H1 (cell line): ENCODE measurements at regions not wholly inside any gene's neighbourhood (a gene's known extent, or its start where the extent isn't known, plus 50 kb on each side); places are given as distances from the start of the nearest gene placed in this dataset.

Source experiments
- CTCF ChIA-PET: fragments of 300-600 bp; sonication (Branson Sonifier 250); formaldehyde crosslinking; loops from one replicate; lab custom pipeline; 2021; ENCODE audit not compliant: partially characterized antibody; lab: Charles Lee
- POLR2A ChIA-PET: fragments of 300-600 bp; sonication (Branson Sonifier 250); formaldehyde crosslinking; loops from one replicate; lab custom pipeline; 2021; ENCODE audit warnings: inconsistent platforms; ENCODE audit not compliant: partially characterized antibody; lab: Charles Lee
- DNase-seq, 2 experiments: peaks; one replicate each; pipeline versions ENCODE4 v3.0.0 to v3.0.0-alpha.2; 2010 to 2022; ENCODE audit warnings: low spot score in 2 of 2, low read depth in 1 of 2, mixed read lengths in 1 of 2
- FAIRE-seq: peaks from 2 replicates; lab custom pipeline; 2011; peaks lifted over from hg19 to GRCh38; lab: Jason Lieb, UNC
- H2AFZ ChIP-seq: 2 replicates; pipeline ENCODE4 v1.8.1; 2012; ENCODE audit warnings: low read length, inconsistent platforms
- H2AK5ac ChIP-seq: 2 replicates; pipeline ENCODE4 v1.6.1; 2013; ENCODE audit warnings: low read depth, low read length
- H2BK120ac ChIP-seq: replicated peaks from 2 replicates; pipeline ENCODE3; 2013; ENCODE audit warnings: low read depth, low read length, inconsistent platforms
- H2BK12ac ChIP-seq: 2 replicates; pipeline ENCODE4 v1.6.1; 2013; ENCODE audit warnings: low read depth, low read length
- H2BK15ac ChIP-seq: 2 replicates; pipeline ENCODE4 v1.6.1; 2013; ENCODE audit warnings: low read length
- H2BK20ac ChIP-seq: 2 replicates; pipeline ENCODE4 v1.6.1; 2013; ENCODE audit warnings: low read length
- H2BK5ac ChIP-seq: 2 replicates; pipeline ENCODE4 v1.6.1; 2013; ENCODE audit warnings: low read depth, low read length
- H3K14ac ChIP-seq: 2 replicates; pipeline ENCODE4 v1.6.1; 2013; ENCODE audit warnings: inconsistent platforms; ENCODE audit not compliant: insufficient read length
- H3K18ac ChIP-seq: 2 replicates; pipeline ENCODE4 v1.6.1; 2013; ENCODE audit warnings: low read length; ENCODE audit errors: extremely low read depth
- H3K23ac ChIP-seq: 2 replicates; pipeline ENCODE4 v1.6.1; 2013; ENCODE audit warnings: inconsistent platforms; ENCODE audit not compliant: insufficient read length
- H3K23me2 ChIP-seq: 2 replicates; pipeline ENCODE4 v1.6.1; 2013; ENCODE audit warnings: low read depth, low read length
- H3K27ac ChIP-seq: 2 replicates; pipeline ENCODE4 v1.6.1; 2011; ENCODE audit warnings: low read depth, low read length, inconsistent platforms
- H3K27me3 ChIP-seq, 4 experiments: replicated peaks in 1 of 4; 1 replicate in 1 of 4; 2 replicates in 3 of 4; pipeline versions ENCODE4 v1.6.1 to v1.8.1; 2011 to 2013; ENCODE audit warnings: low read length in 3 of 4, mild to moderate bottlenecking in 3 of 4, inconsistent platforms in 2 of 4, mixed read lengths in 2 of 4, moderate library complexity in 1 of 4; ENCODE audit not compliant: control insufficient read depth in 3 of 4, insufficient read depth in 3 of 4; ENCODE audit errors: extremely low read depth in 1 of 4
- H3K36me3 ChIP-seq, 4 experiments: 2 replicates each; pipeline versions ENCODE4 v1.6.1 to v1.8.1; 2011 to 2013; ENCODE audit warnings: mild to moderate bottlenecking in 4 of 4, low read length in 3 of 4, moderate library complexity in 2 of 4, control low read depth in 1 of 4, inconsistent platforms in 1 of 4; ENCODE audit not compliant: insufficient read depth in 4 of 4, control insufficient read depth in 2 of 4
- H3K4ac ChIP-seq: replicated peaks from 2 replicates; pipeline ENCODE3; 2013; ENCODE audit warnings: low read length, low read depth, mixed read lengths, inconsistent platforms; ENCODE audit not compliant: insufficient read length
- H3K4me1 ChIP-seq, 4 experiments: replicated peaks in 1 of 4; 1 replicate in 1 of 4; 2 replicates in 3 of 4; pipeline versions ENCODE4 v1.6.1 to v1.8.1; 2011 to 2013; ENCODE audit warnings: low read length in 3 of 4, inconsistent platforms in 2 of 4, mixed read lengths in 1 of 4; ENCODE audit not compliant: insufficient read depth in 4 of 4, control insufficient read depth in 3 of 4
- H3K4me2 ChIP-seq, 2 experiments: 2 replicates each; pipeline versions ENCODE4 v1.6.1 to v1.8.1; 2011 to 2013; ENCODE audit warnings: low read depth in 2 of 2, low read length in 2 of 2, control low read depth in 1 of 2, inconsistent platforms in 1 of 2, mild to moderate bottlenecking in 1 of 2; ENCODE audit not compliant: insufficient read depth in 1 of 2
- H3K4me3 ChIP-seq, 4 experiments: fragments of 200-600, 300-600 bp in 1 of 4; sonication (generic), shearing (Covaris generic), sonication (Bioruptor Twin) in 1 of 4; 2 replicates each; pipeline versions ENCODE4 v1.5.1 to v1.8.1; 2011 to 2016; ENCODE audit warnings: low read length in 4 of 4, low read depth in 3 of 4, control low read depth in 2 of 4, inconsistent platforms in 2 of 4, mild to moderate bottlenecking in 2 of 4, mixed read lengths in 1 of 4, moderate library complexity in 1 of 4; ENCODE audit not compliant: insufficient read depth in 2 of 4; ENCODE audit errors: extremely low read depth in 1 of 4
- H3K56ac ChIP-seq: replicated peaks from 2 replicates; pipeline ENCODE3; 2013; ENCODE audit warnings: low read depth, mild to moderate bottlenecking, mixed read lengths, low read length, inconsistent platforms; ENCODE audit not compliant: insufficient read length
- H3K79me1 ChIP-seq: 2 replicates; pipeline ENCODE4 v1.6.1; 2013; ENCODE audit warnings: low read depth, low read length, control low read depth
- H3K79me2 ChIP-seq, 2 experiments: 2 replicates each; pipeline versions ENCODE4 v1.6.1 to v1.8.1; 2012 to 2013; ENCODE audit warnings: low read length in 2 of 2, mild to moderate bottlenecking in 2 of 2, inconsistent platforms in 1 of 2; ENCODE audit not compliant: insufficient read depth in 2 of 2, control insufficient read depth in 1 of 2
- H3K9ac ChIP-seq, 4 experiments: replicated peaks in 1 of 4; 1 replicate in 1 of 4; 2 replicates in 3 of 4; pipeline versions ENCODE4 v1.6.1 to v1.8.1; 2011 to 2013; ENCODE audit warnings: low read depth in 3 of 4, low read length in 3 of 4, control low read depth in 2 of 4, mild to moderate bottlenecking in 2 of 4, moderate library complexity in 2 of 4, inconsistent platforms in 1 of 4; ENCODE audit errors: extremely low read depth in 1 of 4
- H3K9me3 ChIP-seq, 2 experiments: 2 replicates each; pipeline versions ENCODE4 v1.6.1 to v1.8.1; 2012 to 2013; ENCODE audit warnings: mild to moderate bottlenecking in 2 of 2, moderate library complexity in 2 of 2, control low read depth in 1 of 2, inconsistent platforms in 1 of 2, low read depth in 1 of 2, low read length in 1 of 2, mixed read lengths in 1 of 2; ENCODE audit not compliant: insufficient read depth in 2 of 2
- H4K20me1 ChIP-seq, 2 experiments: replicated peaks in 1 of 2; 2 replicates each; pipeline versions ENCODE3 to v1.8.1; 2011 to 2013; ENCODE audit warnings: inconsistent platforms in 2 of 2, low read length in 2 of 2, mild to moderate bottlenecking in 1 of 2; ENCODE audit not compliant: insufficient read depth in 2 of 2, control insufficient read depth in 1 of 2
- H4K5ac ChIP-seq: 2 replicates; pipeline ENCODE4 v1.6.1; 2013; ENCODE audit warnings: low read length, low read depth, mixed read lengths, inconsistent platforms; ENCODE audit not compliant: insufficient read length
- H4K8ac ChIP-seq: 2 replicates; pipeline ENCODE4 v1.8.0; 2013; ENCODE audit warnings: mild to moderate bottlenecking, moderate library complexity, low read length, inconsistent platforms; ENCODE audit not compliant: insufficient read depth; ENCODE audit errors: extremely low read depth
- H4K91ac ChIP-seq: replicated peaks from 2 replicates; pipeline ENCODE3; 2013; ENCODE audit warnings: low read length, mixed read lengths, inconsistent platforms; ENCODE audit not compliant: insufficient read length
- BACH1 ChIP-seq: IDR thresholded peaks from 2 replicates; pipeline ENCODE4 v1.6.1; 2012; ENCODE audit warnings: low read length, improper control_type of control experiment
- CBX5 ChIP-seq: fragments of 300-800, 300-1000 bp; sonication (generic); IDR thresholded peaks from 2 replicates; pipeline ENCODE4 v1.7.1; 2016; ENCODE audit warnings: antibody characterized with exemption, low read length, low read depth
- CHD1 ChIP-seq: IDR thresholded peaks from 2 replicates; pipeline ENCODE4 v1.6.1; 2012; ENCODE audit warnings: low read depth, low read length, improper control_type of control experiment
- CHD2 ChIP-seq: IDR thresholded peaks from 2 replicates; pipeline ENCODE4 v1.6.1; 2012; ENCODE audit warnings: low read length, improper control_type of control experiment
- FOSL1 ChIP-seq: IDR thresholded peaks from 2 replicates; pipeline ENCODE4 v1.6.1; 2011; ENCODE audit warnings: mild to moderate bottlenecking, low read depth, low read length, moderate library complexity; ENCODE audit not compliant: insufficient read depth
- POLR2A ChIP-seq, 2 experiments: IDR thresholded peaks; 1 replicate in 1 of 2; 2 replicates in 1 of 2; pipeline ENCODE4 v1.6.1; 2011; ENCODE audit warnings: low read depth in 2 of 2, low read length in 2 of 2, mild to moderate bottlenecking in 2 of 2; ENCODE audit errors: control extremely low read depth in 1 of 2
- POLR2AphosphoS5 ChIP-seq: IDR thresholded peaks from 2 replicates; pipeline ENCODE4 v1.6.1; 2011; ENCODE audit warnings: low read depth, low read length
- RAD21 ChIP-seq, 2 experiments: IDR thresholded peaks in 1 of 2; conservative IDR thresholded peaks in 1 of 2; 2 replicates each; pipeline ENCODE4 v1.6.1; 2011; ENCODE audit warnings: low read depth in 2 of 2, low read length in 2 of 2, improper control_type of control experiment in 1 of 2, inconsistent platforms in 1 of 2, mild to moderate bottlenecking in 1 of 2, moderate library complexity in 1 of 2
- SIN3A ChIP-seq, 2 experiments: IDR thresholded peaks in 1 of 2; conservative IDR thresholded peaks in 1 of 2; 2 replicates each; pipeline ENCODE4 v1.6.1; 2011 to 2012; ENCODE audit warnings: low read length in 2 of 2, improper control_type of control experiment in 1 of 2, low read depth in 1 of 2, mild to moderate bottlenecking in 1 of 2
- SP1 ChIP-seq: IDR thresholded peaks from 2 replicates; pipeline ENCODE4 v1.6.1; 2011; ENCODE audit warnings: low read depth, low read length
- SUZ12 ChIP-seq: fragments of 200-600 bp; sonication (generic); IDR thresholded peaks from 2 replicates; pipeline ENCODE4 v1.6.1; 2012; ENCODE audit warnings: mild to moderate bottlenecking, inconsistent platforms, low read length, moderate library complexity, mixed read lengths
- TBP ChIP-seq: IDR thresholded peaks from 2 replicates; pipeline ENCODE4 v1.6.1; 2011; ENCODE audit warnings: low read depth, low read length, improper control_type of control experiment
- TEAD4 ChIP-seq: IDR thresholded peaks from 2 replicates; pipeline ENCODE4 v1.6.1; 2012; ENCODE audit warnings: low read depth, low read length, inconsistent platforms, mixed read lengths
- ZNF274 ChIP-seq: IDR thresholded peaks from 2 replicates; pipeline ENCODE4 v1.7.0; 2012; ENCODE audit warnings: low read length, borderline replicate concordance; ENCODE audit errors: extremely low read depth
- WGBS, 2 experiments: shearing (Covaris generic) in 1 of 2; methylation state at CpG; one replicate each; pipeline versions ENCODE4 v1.1.6 to v1.1.7; 2013 to 2015; ENCODE audit warnings: low lambda C conversion rate in 2 of 2, mixed read lengths in 2 of 2, inconsistent platforms in 1 of 2, low coverage in 1 of 2, missing lambda C conversion rate in 1 of 2; ENCODE audit not compliant: insufficient replicate concordance in 2 of 2, insufficient coverage in 1 of 2, insufficient read length in 1 of 2; ENCODE audit errors: extremely low coverage in 1 of 2, missing lambda C conversion rate in 1 of 2; 5-methylcytosine and 5-hydroxymethylcytosine counted together
- TF ChIP-seq, protein P1 (sequence below): IDR thresholded peaks from 2 replicates; pipeline ENCODE4 v1.6.1; 2011; ENCODE audit warnings: low read length, improper control_type of control experiment

DNA sequence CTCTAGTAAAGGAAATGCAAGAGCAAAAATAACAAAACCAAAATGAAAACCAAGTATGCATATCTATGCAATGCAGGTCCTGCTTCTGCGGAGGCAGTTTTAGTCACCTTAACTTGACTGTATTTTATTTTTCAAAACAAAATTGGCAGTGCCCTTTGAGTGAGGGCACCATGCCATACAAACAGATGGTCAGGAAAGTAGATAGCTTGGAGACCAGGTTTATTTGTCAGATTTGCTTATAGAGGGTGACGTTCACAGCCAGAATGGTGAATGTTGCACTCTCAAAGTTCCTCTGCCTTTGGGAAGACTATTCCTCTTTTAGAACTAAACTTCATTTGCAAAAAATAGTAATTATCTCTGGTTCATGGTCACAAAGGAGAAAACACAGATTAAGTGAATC is 801.9 kb downstream of the ANKRD7 start:
- ChIA-PET POLR2A (no interaction called here), CTCF (no interaction called here)
- Histone ChIP-seq H3K79me2 (no peaks in the 10 kb centered on the region), H3K14ac (no peak overlapping the region), H3K4ac (no peak overlapping the region), H3K9me3 (no peaks in the 10 kb centered on the region), H3K18ac (no peak overlapping the region), H2AFZ (peak overlapping the region; percentile 58; the same call in 1 of the 2 replicates), H3K27ac (no peak overlapping the region), H4K5ac (no peak overlapping the region), H2BK5ac (no peak overlapping the region), H3K27me3 (no peaks in the 10 kb centered on the region), H2BK12ac (no peak overlapping the region), H2BK20ac (no peak overlapping the region), H4K91ac (no peak overlapping the region), H3K56ac (no peak overlapping the region), H4K20me1 (no peaks in the 10 kb centered on the region), H2AK5ac (no peak overlapping the region), H3K4me3 (no peak overlapping the region), H2BK120ac (no peak overlapping the region), H3K36me3 (no peaks in the 10 kb centered on the region), H2BK15ac (no peak overlapping the region), H3K4me2 (no peak overlapping the region), H3K23me2 (no peaks in the 10 kb centered on the region; the same call in 1 of the 2 replicates), H4K8ac (no peak overlapping the region), H3K79me1 (no peaks in the 10 kb centered on the region), H3K23ac (no peak overlapping the region), H3K9ac (no peak overlapping the region), H3K4me1 (no peaks in the 10 kb centered on the region)
- FAIRE-seq, result no peak
- WGBS, 2 experiments, result 89% methylated on average over 2 of the region's 2 CpGs; no CpG with 5 or more reads in 1 of the 2 experiments
- DNase-seq, result no peak
- TF ChIP-seq POLR2A (IDR thresholded peaks at IDR 0.05; ENCODE audit: control extremely low read depth in 1 of 2, low read depth in 2 of 2, low read length in 2 of 2), result no peak
- TF ChIP-seq ZNF274, result no peak
- no peak for TF ChIP-seq CHD1
- TF ChIP-seq SUZ12, result no peak
- TF ChIP-seq SIN3A (conservative IDR thresholded peaks at IDR 0.05 in 1 of 2, IDR thresholded peaks at IDR 0.05 in 1 of 2; ENCODE audit: low read depth in 1 of 2, low read length in 2 of 2), result no peak
- TF ChIP-seq SP1, result no peak
- no peak for TF ChIP-seq FOSL1
- TF ChIP-seq TBP, result no peak
- TF ChIP-seq, protein P1, sequence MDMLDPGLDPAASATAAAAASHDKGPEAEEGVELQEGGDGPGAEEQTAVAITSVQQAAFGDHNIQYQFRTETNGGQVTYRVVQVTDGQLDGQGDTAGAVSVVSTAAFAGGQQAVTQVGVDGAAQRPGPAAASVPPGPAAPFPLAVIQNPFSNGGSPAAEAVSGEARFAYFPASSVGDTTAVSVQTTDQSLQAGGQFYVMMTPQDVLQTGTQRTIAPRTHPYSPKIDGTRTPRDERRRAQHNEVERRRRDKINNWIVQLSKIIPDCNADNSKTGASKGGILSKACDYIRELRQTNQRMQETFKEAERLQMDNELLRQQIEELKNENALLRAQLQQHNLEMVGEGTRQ, result no peak
- no peak for TF ChIP-seq RAD21 (IDR thresholded peaks at IDR 0.05 in 1 of 2, conservative IDR thresholded peaks at IDR 0.05 in 1 of 2; ENCODE audit: low read depth in 2 of 2, low read length in 2 of 2)
- TF ChIP-seq CBX5, result no peak
- no peak for TF ChIP-seq POLR2AphosphoS5
- TF ChIP-seq CHD2, result no peak
- no peak for TF ChIP-seq BACH1
- TF ChIP-seq TEAD4, result no peak
